ENCODE measurements at regions not wholly inside any gene's neighbourhood (a gene's known extent, or its start where the extent isn't known, plus 50 kb on each side); places are given as distances from the start of the nearest gene placed in this dataset.

DNA sequence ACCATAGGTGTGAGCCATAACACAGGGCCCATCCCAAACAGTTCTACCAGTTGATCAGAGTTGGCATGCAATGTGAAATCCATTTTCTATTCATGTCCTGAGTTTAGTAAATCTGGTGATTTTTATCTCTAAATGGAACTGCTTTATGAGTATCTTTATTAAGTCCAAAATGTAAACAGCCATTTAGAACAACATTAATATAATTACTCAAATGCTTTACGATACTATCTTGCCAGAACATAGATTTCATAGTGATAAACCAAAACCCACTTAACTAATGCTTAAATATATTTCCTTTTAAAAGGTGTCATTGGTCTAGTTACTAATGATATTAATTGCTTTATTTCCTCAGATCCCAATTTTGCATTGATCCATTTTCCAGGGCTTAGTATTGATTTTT is 80.7 kb downstream of the PLCE1 start:
- Histone ChIP-seq H4K20me1 (ENCODE audit: low read depth, low read length) (no peaks in the 10 kb centered on the region), H3K27ac (ENCODE audit: low read depth, low read length) (no peak overlapping the region), H3K36me3 (ENCODE audit: low read length) (no peaks in the 10 kb centered on the region), H3K27me3 (ENCODE audit: low read length) (no peaks in the 10 kb centered on the region), H3K79me2 (ENCODE audit: insufficient read depth, low read length) (no peaks in the 10 kb centered on the region), H3K9me2 (replicated peaks; ENCODE audit: insufficient read depth, low read length) (no peaks in the 10 kb centered on the region), H2AFZ (ENCODE audit: low read depth, low read length, severe bottlenecking) (no peak overlapping the region), H3K4me2 (ENCODE audit: low read depth, low read length, poor library complexity, severe bottlenecking) (no peak overlapping the region), H3K4me3 (ENCODE audit: insufficient read depth, low read length, poor library complexity, severe bottlenecking) (no peak overlapping the region), H3K9me3 (ENCODE audit: insufficient read depth, low read length) (no peaks in the 10 kb centered on the region), H3F3A (ENCODE audit: insufficient read depth) (no peaks in the 10 kb centered on the region), H3K9ac (ENCODE audit: low read length) (no peak overlapping the region)
- TF ChIP-seq EZH2phosphoT487 (conservative IDR thresholded peaks at IDR 0.05; ENCODE audit: low read length) = no peak
- TF ChIP-seq, protein P1, sequence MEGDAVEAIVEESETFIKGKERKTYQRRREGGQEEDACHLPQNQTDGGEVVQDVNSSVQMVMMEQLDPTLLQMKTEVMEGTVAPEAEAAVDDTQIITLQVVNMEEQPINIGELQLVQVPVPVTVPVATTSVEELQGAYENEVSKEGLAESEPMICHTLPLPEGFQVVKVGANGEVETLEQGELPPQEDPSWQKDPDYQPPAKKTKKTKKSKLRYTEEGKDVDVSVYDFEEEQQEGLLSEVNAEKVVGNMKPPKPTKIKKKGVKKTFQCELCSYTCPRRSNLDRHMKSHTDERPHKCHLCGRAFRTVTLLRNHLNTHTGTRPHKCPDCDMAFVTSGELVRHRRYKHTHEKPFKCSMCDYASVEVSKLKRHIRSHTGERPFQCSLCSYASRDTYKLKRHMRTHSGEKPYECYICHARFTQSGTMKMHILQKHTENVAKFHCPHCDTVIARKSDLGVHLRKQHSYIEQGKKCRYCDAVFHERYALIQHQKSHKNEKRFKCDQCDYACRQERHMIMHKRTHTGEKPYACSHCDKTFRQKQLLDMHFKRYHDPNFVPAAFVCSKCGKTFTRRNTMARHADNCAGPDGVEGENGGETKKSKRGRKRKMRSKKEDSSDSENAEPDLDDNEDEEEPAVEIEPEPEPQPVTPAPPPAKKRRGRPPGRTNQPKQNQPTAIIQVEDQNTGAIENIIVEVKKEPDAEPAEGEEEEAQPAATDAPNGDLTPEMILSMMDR (IDR thresholded peaks at IDR 0.05; ENCODE audit: insufficient read depth, low read length, poor library complexity, severe bottlenecking) = no peak

DNA sequence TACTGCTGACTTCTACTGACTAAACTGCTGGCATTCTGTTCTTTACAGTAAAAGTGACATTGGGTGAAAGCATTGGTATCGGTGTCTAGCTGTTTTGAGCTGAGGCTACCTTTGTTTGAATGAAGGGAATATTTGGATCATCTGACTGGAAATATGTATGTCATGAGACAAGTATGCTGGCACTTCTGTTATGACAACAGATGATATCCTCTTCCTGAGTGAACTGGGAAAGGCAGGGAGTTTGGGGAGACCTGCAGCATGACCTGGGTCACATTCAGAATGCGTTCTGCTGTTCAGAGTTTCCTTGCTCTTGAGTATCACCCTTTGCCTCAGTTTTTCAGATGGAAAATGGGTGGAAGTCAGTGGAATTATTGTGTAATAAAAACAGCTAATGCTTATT is 81.8 kb downstream of the PLCE1 start:
- Histone ChIP-seq H3K9me2 (replicated peaks; ENCODE audit: insufficient read depth, low read length) (no peaks in the 10 kb centered on the region), H3F3A (ENCODE audit: insufficient read depth) (no peaks in the 10 kb centered on the region), H3K4me2 (ENCODE audit: low read depth, low read length, poor library complexity, severe bottlenecking) (no peak overlapping the region), H3K4me3 (ENCODE audit: insufficient read depth, low read length, poor library complexity, severe bottlenecking) (no peak overlapping the region), H3K9ac (ENCODE audit: low read length) (no peak overlapping the region), H3K36me3 (ENCODE audit: low read length) (no peaks in the 10 kb centered on the region), H3K79me2 (ENCODE audit: insufficient read depth, low read length) (no peaks in the 10 kb centered on the region), H4K20me1 (ENCODE audit: low read depth, low read length) (no peaks in the 10 kb centered on the region), H2AFZ (ENCODE audit: low read depth, low read length, severe bottlenecking) (no peak overlapping the region), H3K9me3 (ENCODE audit: insufficient read depth, low read length) (no peaks in the 10 kb centered on the region), H3K27ac (ENCODE audit: low read depth, low read length) (no peak overlapping the region), H3K27me3 (ENCODE audit: low read length) (no peaks in the 10 kb centered on the region)
- TF ChIP-seq EZH2phosphoT487 (conservative IDR thresholded peaks at IDR 0.05; ENCODE audit: low read length) = no peak
- TF ChIP-seq, protein P1 (IDR thresholded peaks at IDR 0.05; ENCODE audit: insufficient read depth, low read length, poor library complexity, severe bottlenecking) = no peak

DNA sequence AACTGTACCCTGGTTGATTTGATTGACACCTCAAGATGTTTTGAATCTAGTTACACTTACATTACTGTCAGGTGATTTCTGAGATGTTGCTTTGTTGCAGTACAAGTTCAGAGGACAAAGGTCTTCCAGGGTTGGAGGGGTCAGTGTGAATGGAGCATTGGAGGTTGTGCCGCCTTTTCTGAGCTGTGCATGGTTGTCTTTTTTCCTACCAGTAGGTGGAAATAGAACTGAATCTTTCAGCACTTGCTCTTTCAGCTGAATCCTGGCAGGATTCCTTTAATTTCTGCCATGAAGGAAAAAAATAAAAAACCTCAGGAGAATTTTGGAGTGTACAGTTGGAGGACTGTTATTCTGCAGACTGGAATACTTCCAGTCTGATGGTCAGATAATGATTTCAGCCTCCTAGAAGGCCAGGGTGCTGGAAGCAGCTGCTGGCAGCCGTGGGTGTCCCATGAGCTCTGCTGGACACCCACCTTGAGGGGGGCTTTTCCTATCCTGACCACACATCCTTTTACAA is 82.7 kb downstream of the PLCE1 start:
- TF ChIP-seq, protein P1 (IDR thresholded peaks at IDR 0.05; ENCODE audit: insufficient read depth, low read length, poor library complexity, severe bottlenecking) = no peak
- no peak for TF ChIP-seq EZH2phosphoT487 (conservative IDR thresholded peaks at IDR 0.05; ENCODE audit: low read length)

More for the DNA sequence above, 82.7 kb downstream of the PLCE1 start:
- Histone ChIP-seq H3K4me3 (ENCODE audit: insufficient read depth, low read length, poor library complexity, severe bottlenecking) (no peak overlapping the region), H3K27ac (ENCODE audit: low read depth, low read length) (no peak overlapping the region), H3K9me3 (ENCODE audit: insufficient read depth, low read length) (no peaks in the 10 kb centered on the region), H3K27me3 (ENCODE audit: low read length) (no peaks in the 10 kb centered on the region), H3K4me2 (ENCODE audit: low read depth, low read length, poor library complexity, severe bottlenecking) (no peak overlapping the region), H3F3A (ENCODE audit: insufficient read depth) (no peaks in the 10 kb centered on the region), H3K9ac (ENCODE audit: low read length) (no peak overlapping the region), H3K36me3 (ENCODE audit: low read length) (no peaks in the 10 kb centered on the region), H3K9me2 (replicated peaks; ENCODE audit: insufficient read depth, low read length) (no peaks in the 10 kb centered on the region), H3K79me2 (ENCODE audit: insufficient read depth, low read length) (no peaks in the 10 kb centered on the region), H4K20me1 (ENCODE audit: low read depth, low read length) (no peaks in the 10 kb centered on the region), H2AFZ (ENCODE audit: low read depth, low read length, severe bottlenecking) (no peak overlapping the region)
